Spleen (tissue), 7 donors: ENCODE measurements at regions not wholly inside any gene's neighbourhood (a gene's known extent, or its start where the extent isn't known, plus 50 kb on each side); places are given as distances from the start of the nearest gene placed in this dataset.

Experiments
- CTCF ChIP-seq, 11 experiments: fragments of 200-600 bp in 7 of 11; fragments of 450-650 bp in 4 of 11; sonication (generic) in 4 of 11; IDR thresholded peaks in 8 of 11; conservative IDR thresholded peaks in 3 of 11; 1 replicate in 7 of 11; 2 replicates in 4 of 11; pipeline versions ENCODE4 v1.4.0 to v1.8.0; 2016 to 2021; ENCODE audit warnings: antibody characterized with exemption in 11 of 11, inconsistent platforms in 4 of 11, mild to moderate bottlenecking in 1 of 11
- POLR2A ChIP-seq, 3 donors: fragments of 450-650 bp; IDR thresholded peaks; one replicate each; pipeline ENCODE4 v1.5.1; 2017; ENCODE audit warnings: antibody characterized with exemption in 3 of 3, mild to moderate bottlenecking in 1 of 3
- POLR2AphosphoS5 ChIP-seq, 3 donors: sonication (generic); formaldehyde crosslinking; IDR thresholded peaks; one replicate each; pipeline ENCODE4 v1.5.1; 2017; ENCODE audit warnings: antibody characterized with exemption in 3 of 3
- donor health status: DM: no; HTN: no; CAD: no; lungs with moderate emphysema.
- donor health status: DM: no; HTN: no; CAD: no.
- donor health status: DM: no; HTN: no; CAD: no.

GRCh38 chr2:80896576-80896975, 592.0 kb upstream of the LRRTM1 start:
- no peak for TF ChIP-seq CTCF (IDR thresholded peaks at IDR 0.05 in 8 of 11, conservative IDR thresholded peaks at IDR 0.05 in 3 of 11)
- TF ChIP-seq POLR2A (IDR thresholded peaks at IDR 0.05): no peak
- no peak for TF ChIP-seq POLR2AphosphoS5 (IDR thresholded peaks at IDR 0.05)
